ENCODE measurements at regions not wholly inside any gene's neighbourhood (a gene's known extent, or its start where the extent isn't known, plus 50 kb on each side); places are given as distances from the start of the nearest gene placed in this dataset.
"Not testable (repeated sequence)": the region's sequence is repeated elsewhere in the genome, so short reads cannot be mapped to it uniquely, and the experiment has no call there.

GRCh38 chr22:34608540-34609115 lies 457.3 kb upstream of the ISX start:
- no peak for DNase-seq

- DNase-seq = no peak
Observed at GRCh38 chr22:34609646-34610045, 456.3 kb upstream of the ISX start.

- no peak for DNase-seq
Observed at GRCh38 chr22:34620161-34620560, 445.8 kb upstream of the ISX start.

- DNase-seq = no peak
Observed at GRCh38 chr22:34620832-34621231, 445.1 kb upstream of the ISX start.

- no peak for DNase-seq
Observed at GRCh38 chr22:34622602-34623001, 443.4 kb upstream of the ISX start.

- DNase-seq = no peak
Observed at GRCh38 chr22:34623580-34623979, 442.4 kb upstream of the ISX start.

- DNase-seq = not testable (repeated sequence)
Observed at GRCh38 chr22:34625892-34626291, 440.1 kb upstream of the ISX start.

- DNase-seq = no peak
Observed at GRCh38 chr22:34638128-34638527, 427.8 kb upstream of the ISX start.

GRCh38 chr22:34639911-34640310 lies 426.0 kb upstream of the ISX start:
- DNase-seq = no peak

GRCh38 chr22:34645375-34645774 lies 420.6 kb upstream of the ISX start:
- no peak for DNase-seq

GRCh38 chr22:34669001-34669400 lies 397.0 kb upstream of the ISX start:
- DNase-seq = no peak

GRCh38 chr22:34683031-34683430 lies 382.9 kb upstream of the ISX start:
- not testable (repeated sequence) for DNase-seq

GRCh38 chr22:34684278-34684677 lies 381.7 kb upstream of the ISX start:
- not testable (repeated sequence) for DNase-seq

- DNase-seq = no peak
Observed at GRCh38 chr22:34687116-34687515, 378.8 kb upstream of the ISX start.

- no peak for DNase-seq
Observed at GRCh38 chr22:34688825-34689224, 377.1 kb upstream of the ISX start.

- DNase-seq = no peak
Observed at GRCh38 chr22:34696557-34696956, 369.4 kb upstream of the ISX start.

GRCh38 chr22:34702279-34702678 lies 363.7 kb upstream of the ISX start:
- DNase-seq = no peak

- no peak for DNase-seq
Observed at GRCh38 chr22:34709641-34710040, 356.3 kb upstream of the ISX start.

- no peak for DNase-seq
Observed at GRCh38 chr22:34722901-34723300, 343.1 kb upstream of the ISX start.

GRCh38 chr22:34736081-34736480 lies 329.9 kb upstream of the ISX start:
- DNase-seq = no peak

- no peak for DNase-seq
Observed at GRCh38 chr22:34738661-34739400, 327.1 kb upstream of the ISX start.

- DNase-seq = no peak
Observed at GRCh38 chr22:34743110-34743751, 322.7 kb upstream of the ISX start.

- no peak for DNase-seq
Observed at GRCh38 chr22:34760276-34761008, 305.5 kb upstream of the ISX start.

GRCh38 chr22:34761111-34761510 lies 304.8 kb upstream of the ISX start:
- no peak for DNase-seq

All from activated CD4-positive, alpha-beta T cell treated with anti-CD3 and anti-CD28 coated beads, Interleukin-2, amount 50 U/mL, for 16 hours (primary cell).